K562 (cell line): ENCODE measurements at regions not wholly inside any gene's neighbourhood (a gene's known extent, or its start where the extent isn't known, plus 50 kb on each side); places are given as distances from the start of the nearest gene placed in this dataset.

ENCODE experiments used
- ARHGAP35 ChIP-seq: fragments of 450-650 bp; IDR thresholded peaks from 2 replicates; pipeline ENCODE4 v1.6.1; 2018; ENCODE audit not compliant: partially characterized antibody
- ARID2 ChIP-seq: fragments of 450-650 bp; IDR thresholded peaks from 2 replicates; pipeline ENCODE4 v1.6.1; 2017; ENCODE audit warnings: antibody characterized with exemption, mild to moderate bottlenecking
- CHAMP1 ChIP-seq: fragments of 450-650 bp; IDR thresholded peaks from 2 replicates; pipeline ENCODE4 v1.6.1; 2016; ENCODE audit warnings: mild to moderate bottlenecking
- EWSR1 ChIP-seq: fragments of 450-650 bp; IDR thresholded peaks from 2 replicates; pipeline ENCODE4 v1.6.1; 2018; ENCODE audit warnings: borderline replicate concordance, mild to moderate bottlenecking, low read depth, moderate library complexity; ENCODE audit not compliant: partially characterized antibody
- HINFP ChIP-seq: fragments of 450-650 bp; conservative IDR thresholded peaks from 2 replicates; pipeline ENCODE4 v1.6.1; 2016; ENCODE audit warnings: missing genetic modification characterization, low read depth, mild to moderate bottlenecking, control low read depth, missing compliant biosample characterization
- HMGXB4 ChIP-seq: sonication (generic); formaldehyde crosslinking; IDR thresholded peaks from 2 replicates; pipeline ENCODE4 v1.8.1; 2023; ENCODE audit warnings: mild to moderate bottlenecking, missing genetic modification reagents
- IRF1 ChIP-seq: sonication (generic); formaldehyde crosslinking; IDR thresholded peaks from 2 replicates; pipeline ENCODE4 v1.8.0; 2022; ENCODE audit warnings: missing genetic modification reagents, mild to moderate bottlenecking, borderline replicate concordance
- SETDB1 ChIP-seq: IDR thresholded peaks from one replicate; pipeline ENCODE4 v1.6.1; 2012; ENCODE audit warnings: low read length, control low read depth, inconsistent platforms
- SMARCB1 ChIP-seq: IDR thresholded peaks from 2 replicates; pipeline ENCODE4 v1.6.1; 2011; ENCODE audit warnings: improper control_type of control experiment, low read depth; ENCODE audit not compliant: insufficient read length
- TAF9B ChIP-seq: fragments of 450-650 bp; IDR thresholded peaks from 2 replicates; pipeline ENCODE4 v1.6.1; 2018; ENCODE audit warnings: mild to moderate bottlenecking; ENCODE audit not compliant: partially characterized antibody
- ZMIZ1 ChIP-seq, 2 experiments: fragments of 150-350 bp in 1 of 2; IDR thresholded peaks; 2 replicates each; pipeline ENCODE4 v1.6.1; 2012 to 2016; ENCODE audit warnings: low read depth in 2 of 2, low read length in 2 of 2, mild to moderate bottlenecking in 1 of 2, moderate library complexity in 1 of 2
- ZNF76 ChIP-seq: fragments of 250-450 bp; sonication (Bioruptor Pico); IDR thresholded peaks from 2 replicates; pipeline ENCODE4 v1.4.0; 2020; ENCODE audit warnings: mild to moderate bottlenecking, moderate library complexity, borderline replicate concordance
- TF ChIP-seq, protein P1 (sequence below), 2 experiments: IDR thresholded peaks; 2 replicates each; pipeline ENCODE4 v1.6.1; 2012; ENCODE audit warnings: improper control_type of control experiment in 2 of 2, low read depth in 2 of 2, low read length in 2 of 2, borderline replicate concordance in 1 of 2

DNA sequence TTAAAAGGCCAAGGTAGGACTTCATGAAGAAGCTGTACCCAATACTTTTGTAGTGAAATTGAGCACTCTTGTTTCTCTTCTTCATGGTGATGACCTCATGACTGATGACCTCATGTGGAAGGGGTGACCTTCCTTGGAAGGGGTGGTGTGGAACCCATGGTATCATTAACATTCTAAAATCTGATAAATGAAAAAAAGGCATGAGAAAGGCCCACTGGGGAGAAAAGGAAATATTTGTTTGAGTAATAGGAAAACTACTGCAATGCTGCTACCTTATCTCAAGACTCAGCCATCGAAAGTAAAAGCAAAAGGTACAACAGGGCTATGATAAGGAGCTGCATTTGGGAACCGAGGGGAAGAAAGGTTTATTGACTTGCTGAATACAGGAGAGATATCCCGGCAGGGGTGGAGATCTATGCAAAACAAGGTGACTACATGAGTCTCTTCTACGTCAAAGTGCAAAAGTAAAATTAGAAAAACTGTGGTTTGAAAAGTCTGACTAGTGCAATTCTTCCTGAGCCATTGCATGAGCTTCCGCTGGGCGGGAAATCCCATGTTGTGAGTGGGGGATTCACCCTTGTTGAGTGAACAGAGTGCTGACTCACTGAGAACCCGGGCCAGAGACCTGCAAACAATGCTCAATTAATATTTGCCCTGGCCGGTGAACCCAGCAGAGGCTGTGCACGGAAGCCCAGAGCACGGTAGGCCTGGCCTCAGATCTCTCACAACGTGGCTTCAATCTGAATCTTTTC, 138.9 kb upstream of the RFC3 start (continued):
- TF ChIP-seq ARID2 (no peak), SETDB1 (no peak), IRF1 (no peak), ARHGAP35 (no peak), HMGXB4 (CRISPR knock-in tag) (no peak), TAF9B (no peak), SMARCB1 (no peak), ZNF76 (CRISPR knock-in tag) (no peak), CHAMP1 (no peak), ZMIZ1 (IDR thresholded peaks at IDR 0.05; ENCODE audit: low read depth in 2 of 2, low read length in 2 of 2) (no peak), HINFP (tag) (no peak), EWSR1 (no peak)
- TF ChIP-seq, protein P1, sequence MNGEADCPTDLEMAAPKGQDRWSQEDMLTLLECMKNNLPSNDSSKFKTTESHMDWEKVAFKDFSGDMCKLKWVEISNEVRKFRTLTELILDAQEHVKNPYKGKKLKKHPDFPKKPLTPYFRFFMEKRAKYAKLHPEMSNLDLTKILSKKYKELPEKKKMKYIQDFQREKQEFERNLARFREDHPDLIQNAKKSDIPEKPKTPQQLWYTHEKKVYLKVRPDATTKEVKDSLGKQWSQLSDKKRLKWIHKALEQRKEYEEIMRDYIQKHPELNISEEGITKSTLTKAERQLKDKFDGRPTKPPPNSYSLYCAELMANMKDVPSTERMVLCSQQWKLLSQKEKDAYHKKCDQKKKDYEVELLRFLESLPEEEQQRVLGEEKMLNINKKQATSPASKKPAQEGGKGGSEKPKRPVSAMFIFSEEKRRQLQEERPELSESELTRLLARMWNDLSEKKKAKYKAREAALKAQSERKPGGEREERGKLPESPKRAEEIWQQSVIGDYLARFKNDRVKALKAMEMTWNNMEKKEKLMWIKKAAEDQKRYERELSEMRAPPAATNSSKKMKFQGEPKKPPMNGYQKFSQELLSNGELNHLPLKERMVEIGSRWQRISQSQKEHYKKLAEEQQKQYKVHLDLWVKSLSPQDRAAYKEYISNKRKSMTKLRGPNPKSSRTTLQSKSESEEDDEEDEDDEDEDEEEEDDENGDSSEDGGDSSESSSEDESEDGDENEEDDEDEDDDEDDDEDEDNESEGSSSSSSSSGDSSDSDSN (IDR thresholded peaks at IDR 0.05; ENCODE audit: borderline replicate concordance in 1 of 2, low read depth in 2 of 2, low read length in 2 of 2), result no peak
